ENCODE measurements at regions not wholly inside any gene's neighbourhood (a gene's known extent, or its start where the extent isn't known, plus 50 kb on each side); places are given as distances from the start of the nearest gene placed in this dataset.

GRCh38 chr9:136597141-136597885 is 51.5 kb upstream of the NOTCH1 start:
- TF ChIP-seq POLR2A (IDR thresholded peaks at IDR 0.05) (no peak), CTCF (IDR thresholded peaks at IDR 0.05) (no peak)

Data from esophagus squamous epithelium (tissue), 4 donors.